Prostate gland (tissue), 2 donors: ENCODE measurements at regions not wholly inside any gene's neighbourhood (a gene's known extent, or its start where the extent isn't known, plus 50 kb on each side); places are given as distances from the start of the nearest gene placed in this dataset.

Experiments used
- DNase-seq: peaks from one replicate; pipeline ENCODE4 v3.0.0-alpha.2; 2019; ENCODE audit warnings: low spot score
- H3K27ac ChIP-seq, 2 donors: fragments of 200-600 bp; sonication (generic); 2 replicates each; pipeline ENCODE4 v1.5.1; 2017 to 2019
- H3K27me3 ChIP-seq: fragments of 200-600 bp; sonication (generic); replicated peaks from 2 replicates; pipeline ENCODE4 v1.5.1; 2019; ENCODE audit not compliant: insufficient read depth
- H3K36me3 ChIP-seq, 2 donors: fragments of 200-600 bp; sonication (generic); 1 replicate in 1 of 2; 2 replicates in 1 of 2; pipeline versions ENCODE4 v1.5.1 to v1.8.1; 2017 to 2019
- H3K4me1 ChIP-seq: fragments of 200-600 bp; sonication (generic); replicated peaks from 2 replicates; pipeline ENCODE4 v1.5.1; 2019
- H3K4me3 ChIP-seq, 2 donors: fragments of 200-600 bp; sonication (generic); 2 replicates each; pipeline ENCODE4 v1.5.1; 2017 to 2019
- H3K9me3 ChIP-seq: fragments of 200-600 bp; sonication (generic); 2 replicates; pipeline ENCODE4 v1.5.1; 2017
- POLR2A ChIP-seq: fragments of 450-650 bp; IDR thresholded peaks from one replicate; pipeline ENCODE4 v1.6.1; 2016; ENCODE audit warnings: antibody characterized with exemption, mild to moderate bottlenecking
- POLR2AphosphoS5 ChIP-seq: sonication (generic); formaldehyde crosslinking; IDR thresholded peaks from one replicate; pipeline ENCODE4 v1.6.1; 2017; ENCODE audit warnings: antibody characterized with exemption
- WGBS: methylation state at CpG from one replicate; pipeline ENCODE4 v1.1.5; 2018; 5-methylcytosine and 5-hydroxymethylcytosine counted together
- intact Hi-C: fragments of 100-400 bp; cut with DNase I; formaldehyde crosslinking; loops from one replicate; pipeline ENCODE4 v1.14.2; 2022
- TF ChIP-seq, protein P1 (sequence below), 4 experiments: fragments of 200-600 bp in 2 of 4; fragments of 450-650 bp in 2 of 4; sonication (generic) in 2 of 4; IDR thresholded peaks; 1 replicate in 3 of 4; 2 replicates in 1 of 4; pipeline ENCODE4 v1.5.1; 2016 to 2019; ENCODE audit warnings: antibody characterized with exemption in 4 of 4, mild to moderate bottlenecking in 2 of 4, moderate library complexity in 2 of 4

DNA sequence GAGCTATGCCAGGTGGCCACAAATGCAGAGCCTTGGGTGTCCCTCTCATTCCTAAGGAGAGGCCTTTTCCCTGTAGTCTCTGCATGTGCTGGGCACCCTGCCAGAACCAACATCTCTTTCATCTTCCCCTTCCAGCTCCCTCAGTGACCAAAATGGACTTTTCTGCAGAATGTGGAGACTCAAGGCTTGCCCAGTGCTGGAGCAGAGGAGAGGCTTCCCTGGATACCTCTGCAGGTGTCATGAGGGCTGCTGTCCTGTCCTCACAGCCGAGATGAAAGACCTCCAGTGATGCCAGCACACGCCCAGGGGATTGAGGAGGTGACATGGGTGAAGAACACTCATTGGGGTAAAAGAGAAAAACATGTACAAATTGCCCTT, 347.0 kb upstream of the AJAP1 start:
- no peaks in the 10 kb centered on the region for H3K9me3 ChIP-seq
- H3K27me3 ChIP-seq = no peaks in the 10 kb centered on the region
- no peak overlapping the region for H3K27ac ChIP-seq
- no peaks in the 10 kb centered on the region for H3K36me3 ChIP-seq
- intact Hi-C loops = no loop called here
- H3K4me1 ChIP-seq = no peaks in the 10 kb centered on the region
- H3K4me3 ChIP-seq = no peak overlapping the region
- no peak for DNase-seq
- TF ChIP-seq POLR2AphosphoS5 = no peak
- TF ChIP-seq, protein P1, sequence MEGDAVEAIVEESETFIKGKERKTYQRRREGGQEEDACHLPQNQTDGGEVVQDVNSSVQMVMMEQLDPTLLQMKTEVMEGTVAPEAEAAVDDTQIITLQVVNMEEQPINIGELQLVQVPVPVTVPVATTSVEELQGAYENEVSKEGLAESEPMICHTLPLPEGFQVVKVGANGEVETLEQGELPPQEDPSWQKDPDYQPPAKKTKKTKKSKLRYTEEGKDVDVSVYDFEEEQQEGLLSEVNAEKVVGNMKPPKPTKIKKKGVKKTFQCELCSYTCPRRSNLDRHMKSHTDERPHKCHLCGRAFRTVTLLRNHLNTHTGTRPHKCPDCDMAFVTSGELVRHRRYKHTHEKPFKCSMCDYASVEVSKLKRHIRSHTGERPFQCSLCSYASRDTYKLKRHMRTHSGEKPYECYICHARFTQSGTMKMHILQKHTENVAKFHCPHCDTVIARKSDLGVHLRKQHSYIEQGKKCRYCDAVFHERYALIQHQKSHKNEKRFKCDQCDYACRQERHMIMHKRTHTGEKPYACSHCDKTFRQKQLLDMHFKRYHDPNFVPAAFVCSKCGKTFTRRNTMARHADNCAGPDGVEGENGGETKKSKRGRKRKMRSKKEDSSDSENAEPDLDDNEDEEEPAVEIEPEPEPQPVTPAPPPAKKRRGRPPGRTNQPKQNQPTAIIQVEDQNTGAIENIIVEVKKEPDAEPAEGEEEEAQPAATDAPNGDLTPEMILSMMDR (IDR thresholded peaks at IDR 0.05) = no peak
- 65% methylated on average over 2 of the region's 2 CpGs for WGBS

DNA sequence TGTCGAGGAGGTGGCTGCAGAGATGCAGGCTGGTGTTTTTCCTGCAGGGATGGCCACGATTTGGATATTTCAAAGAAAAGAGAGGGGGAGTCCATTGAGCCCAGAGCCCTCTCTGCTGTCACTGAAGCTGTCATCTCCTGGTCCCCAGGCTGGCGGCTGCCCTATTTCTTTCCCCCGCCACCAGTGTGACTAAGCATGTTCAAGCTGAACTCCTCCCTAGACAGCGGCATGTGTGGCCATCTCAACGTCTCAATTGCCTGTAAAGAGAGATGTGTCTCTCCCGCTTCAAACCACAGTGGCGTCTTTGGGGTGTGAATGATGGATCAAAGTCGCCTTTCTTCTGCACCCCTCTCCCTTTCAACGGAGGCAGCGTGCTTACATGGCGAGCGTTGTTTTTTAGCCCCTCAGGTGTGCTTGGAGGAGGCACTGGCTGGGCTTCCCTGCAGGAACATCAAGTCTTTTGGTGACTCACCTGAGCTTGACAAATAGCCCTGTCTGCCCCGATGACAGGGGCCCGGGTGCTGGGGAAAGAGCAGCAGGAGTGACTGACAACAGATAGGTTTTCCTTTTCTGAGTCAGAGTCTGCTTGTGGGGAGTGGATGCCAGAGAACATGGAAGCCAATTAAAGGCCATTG, 346.4 kb upstream of the AJAP1 start:
- TF ChIP-seq POLR2AphosphoS5 (no peak), POLR2A (no peak)
- TF ChIP-seq, protein P1 (IDR thresholded peaks at IDR 0.05) = no peak
- Histone ChIP-seq H3K27me3 (no peaks in the 10 kb centered on the region), H3K9me3 (no peaks in the 10 kb centered on the region), H3K27ac (no peak overlapping the region), H3K36me3 (no peaks in the 10 kb centered on the region), H3K4me3 (no peak overlapping the region), H3K4me1 (no peaks in the 10 kb centered on the region)
- intact Hi-C loops = no loop called here
- no peak for DNase-seq
- WGBS = 90% methylated on average over 15 of the region's 15 CpGs

DNA sequence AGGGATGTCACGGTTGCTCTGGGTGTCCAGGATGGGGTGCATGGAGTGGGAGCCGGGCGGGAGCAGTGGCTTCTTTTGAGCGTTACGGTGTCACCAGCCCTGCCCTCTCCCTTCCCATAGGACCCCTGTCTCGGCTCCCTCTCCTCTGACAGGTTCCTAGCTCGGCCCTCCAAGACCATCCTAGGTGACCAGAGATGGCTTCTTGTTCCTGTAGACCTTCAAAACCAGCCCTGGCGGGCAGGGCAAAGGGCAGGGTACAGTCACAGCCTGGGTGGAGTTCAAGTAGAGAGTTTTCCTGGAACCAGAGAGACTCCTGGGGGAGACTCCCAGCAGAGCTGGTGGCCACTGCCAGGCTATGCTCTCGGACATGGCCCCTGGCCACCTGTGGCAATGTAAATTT, 345.6 kb upstream of the AJAP1 start:
- H3K9me3 ChIP-seq = no peaks in the 10 kb centered on the region
- intact Hi-C loops = no loop called here
- no peak for TF ChIP-seq POLR2AphosphoS5
- TF ChIP-seq, protein P1 (IDR thresholded peaks at IDR 0.05) = no peak
- TF ChIP-seq POLR2A = no peak
- no peaks in the 10 kb centered on the region for H3K36me3 ChIP-seq
- no peak overlapping the region for H3K27ac ChIP-seq
- no peaks in the 10 kb centered on the region for H3K4me1 ChIP-seq
- DNase-seq = no peak
- no peak overlapping the region for H3K4me3 ChIP-seq
- H3K27me3 ChIP-seq = no peaks in the 10 kb centered on the region
- 75% methylated on average over 9 of the region's 9 CpGs for WGBS

DNA sequence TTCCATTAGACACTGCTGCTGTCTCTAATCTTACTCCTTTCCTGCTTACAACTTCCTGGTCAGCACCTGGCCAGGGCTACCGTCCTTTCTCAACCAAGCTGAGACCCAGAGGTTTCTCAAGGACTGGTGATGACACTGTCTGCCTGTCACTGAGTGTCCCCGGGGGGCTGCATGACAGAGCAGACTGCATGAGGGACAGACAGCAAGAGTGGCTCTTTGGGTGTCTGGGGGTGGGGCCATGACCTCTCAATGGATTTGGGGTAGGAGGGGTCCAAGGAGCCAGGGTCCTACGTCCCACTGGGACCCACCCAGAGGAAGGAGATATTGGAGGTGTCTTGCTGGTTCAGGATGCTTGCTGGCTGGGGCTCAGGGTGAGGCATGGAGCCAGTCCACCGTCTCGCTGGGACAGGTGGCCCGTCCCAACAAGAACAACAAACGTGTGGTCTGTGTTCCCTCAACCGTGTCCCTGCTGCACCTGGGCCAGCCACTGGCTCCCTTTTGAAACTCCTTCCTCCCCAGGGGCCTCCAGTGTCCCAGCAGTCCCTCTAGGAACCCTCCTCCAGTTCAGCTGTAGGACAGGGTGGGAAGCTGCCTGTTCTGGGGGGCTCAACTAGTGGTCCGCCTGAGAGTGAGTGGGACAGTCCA, 344.6 kb upstream of the AJAP1 start:
- intact Hi-C loops = no loop called here
- no peak for DNase-seq
- Histone ChIP-seq H3K9me3 (no peaks in the 10 kb centered on the region), H3K4me3 (no peak overlapping the region), H3K4me1 (no peaks in the 10 kb centered on the region), H3K36me3 (no peaks in the 10 kb centered on the region), H3K27ac (no peak overlapping the region), H3K27me3 (no peaks in the 10 kb centered on the region)
- 52% methylated on average over 6 of the region's 9 CpGs for WGBS
- TF ChIP-seq POLR2A (no peak), POLR2AphosphoS5 (no peak)
- TF ChIP-seq, protein P1 (IDR thresholded peaks at IDR 0.05) = no peak

DNA sequence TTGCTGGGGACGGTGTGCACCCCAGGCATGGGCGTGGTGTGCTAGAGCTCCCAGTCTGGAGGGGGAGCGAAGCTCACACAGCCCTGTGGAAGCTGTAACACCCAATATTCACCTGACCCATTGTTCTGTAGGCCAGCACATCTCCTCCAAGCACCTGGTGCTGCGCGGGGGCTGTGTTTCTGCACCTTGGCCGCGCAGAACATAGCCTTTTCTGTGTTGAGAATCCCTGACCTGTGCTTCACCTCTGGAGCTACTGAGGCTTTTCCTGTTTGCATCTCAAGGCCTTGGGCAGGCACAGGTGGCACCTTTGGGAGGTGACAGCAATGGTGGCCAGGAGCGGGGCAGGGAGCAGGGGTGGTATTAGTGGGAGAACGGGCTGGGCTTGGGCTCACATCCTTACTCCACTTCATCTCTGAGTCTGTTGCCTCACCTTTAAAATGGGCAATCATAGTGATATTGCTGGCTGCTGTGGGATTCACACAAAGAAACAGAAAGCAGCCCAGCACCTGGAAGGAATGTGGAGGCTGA, 343.9 kb upstream of the AJAP1 start:
- Histone ChIP-seq H3K27ac (no peak overlapping the region), H3K4me3 (no peak overlapping the region), H3K9me3 (no peaks in the 10 kb centered on the region), H3K36me3 (no peaks in the 10 kb centered on the region), H3K4me1 (no peaks in the 10 kb centered on the region), H3K27me3 (no peaks in the 10 kb centered on the region)
- no peak for DNase-seq
- TF ChIP-seq POLR2AphosphoS5 (no peak), POLR2A (no peak)
- TF ChIP-seq, protein P1 (IDR thresholded peaks at IDR 0.05) = no peak
- WGBS = 82% methylated on average over 9 of the region's 9 CpGs
- intact Hi-C loops = no loop called here
